Upper lobe of left lung (tissue), 6 donors: ENCODE measurements at regions not wholly inside any gene's neighbourhood (a gene's known extent, or its start where the extent isn't known, plus 50 kb on each side); places are given as distances from the start of the nearest gene placed in this dataset.

Experiments
- ATAC-seq, 2 donors: fragments of 200-7000 bp; cut with Tn5 transposase; one replicate each; pipeline ENCODE4 v1.9.1; 2022; ENCODE audit warnings: mild to moderate bottlenecking in 2 of 2, moderate library complexity in 2 of 2; ENCODE audit not compliant: low FRiP score in 2 of 2
- DNase-seq, 2 donors: peaks; one replicate each; pipeline ENCODE4 v3.0.0-alpha.2; 2019 to 2020
- H3K27ac ChIP-seq, 4 donors: fragments of 200-600 bp; sonication (generic); one replicate each; pipeline ENCODE4 v1.5.1; 2016 to 2019
- H3K27me3 ChIP-seq, 4 donors: fragments of 200-600 bp; sonication (generic); one replicate each; pipeline ENCODE4 v1.5.1; 2017 to 2019
- H3K36me3 ChIP-seq, 4 donors: fragments of 200-600 bp; sonication (generic); one replicate each; pipeline ENCODE4 v1.5.1; 2016 to 2019
- H3K4me1 ChIP-seq, 4 donors: fragments of 200-600 bp; sonication (generic); one replicate each; pipeline ENCODE4 v1.5.1; 2018 to 2019
- H3K4me3 ChIP-seq, 4 donors: fragments of 200-600 bp; sonication (generic); one replicate each; pipeline ENCODE4 v1.5.1; 2017 to 2019; ENCODE audit warnings: mild to moderate bottlenecking in 2 of 4, moderate library complexity in 1 of 4
- H3K9me3 ChIP-seq, 4 donors: fragments of 200-600 bp; sonication (generic); one replicate each; pipeline ENCODE4 v1.5.1; 2018 to 2019
- EP300 ChIP-seq, 4 donors: sonication (generic); formaldehyde crosslinking; IDR thresholded peaks; one replicate each; pipeline ENCODE4 v1.5.1; 2017; ENCODE audit warnings: antibody characterized with exemption in 4 of 4, control low read depth in 2 of 4
- POLR2A ChIP-seq, 4 donors: fragments of 450-650 bp; IDR thresholded peaks; one replicate each; pipeline ENCODE4 v1.5.1; 2016 to 2017; ENCODE audit warnings: antibody characterized with exemption in 4 of 4, mild to moderate bottlenecking in 2 of 4
- POLR2AphosphoS5 ChIP-seq, 2 donors: sonication (generic); formaldehyde crosslinking; IDR thresholded peaks; one replicate each; pipeline ENCODE4 v1.5.1; 2017; ENCODE audit warnings: antibody characterized with exemption in 2 of 2
- WGBS, 2 donors: methylation state at CpG; one replicate each; pipeline ENCODE4 v1.1.5; 2017 to 2018; 5-methylcytosine and 5-hydroxymethylcytosine counted together
- TF ChIP-seq, protein P1 (sequence below), 6 experiments: fragments of 450-650 bp in 4 of 6; fragments of 200-600 bp in 2 of 6; sonication (generic) in 2 of 6; IDR thresholded peaks; one replicate each; pipeline ENCODE4 v1.5.1; 2016 to 2019; ENCODE audit warnings: antibody characterized with exemption in 6 of 6
- donor health status: DM: no; HTN: no; CAD: no; lungs with moderate emphysema.
- donor health status: DM: no; HTN: yes; CAD: no; lungs with severe emphysema.

DNA sequence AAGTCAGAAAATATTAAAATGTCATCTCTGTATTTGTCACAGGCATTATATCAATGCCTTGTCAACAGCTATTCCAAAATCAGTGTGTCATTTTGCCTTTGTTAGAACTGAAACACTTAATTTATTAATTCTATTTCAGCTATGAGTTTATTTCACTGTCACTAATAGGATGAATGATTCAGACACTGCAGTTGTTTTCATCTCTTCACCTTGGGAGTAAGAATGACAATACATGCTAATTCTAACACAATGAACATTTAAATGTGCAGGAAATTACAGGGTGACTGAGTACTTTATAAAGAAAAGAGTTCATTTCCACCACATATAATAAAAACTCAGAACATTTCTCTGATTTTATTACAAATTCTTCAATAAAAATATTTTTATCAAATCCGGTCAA is 109.7 kb downstream of the P2RY1 start:
- ATAC-seq = no peak
- TF ChIP-seq POLR2A (IDR thresholded peaks at IDR 0.05) (no peak), EP300 (IDR thresholded peaks at IDR 0.05) (no peak), POLR2AphosphoS5 (IDR thresholded peaks at IDR 0.05) (no peak)
- TF ChIP-seq, protein P1, sequence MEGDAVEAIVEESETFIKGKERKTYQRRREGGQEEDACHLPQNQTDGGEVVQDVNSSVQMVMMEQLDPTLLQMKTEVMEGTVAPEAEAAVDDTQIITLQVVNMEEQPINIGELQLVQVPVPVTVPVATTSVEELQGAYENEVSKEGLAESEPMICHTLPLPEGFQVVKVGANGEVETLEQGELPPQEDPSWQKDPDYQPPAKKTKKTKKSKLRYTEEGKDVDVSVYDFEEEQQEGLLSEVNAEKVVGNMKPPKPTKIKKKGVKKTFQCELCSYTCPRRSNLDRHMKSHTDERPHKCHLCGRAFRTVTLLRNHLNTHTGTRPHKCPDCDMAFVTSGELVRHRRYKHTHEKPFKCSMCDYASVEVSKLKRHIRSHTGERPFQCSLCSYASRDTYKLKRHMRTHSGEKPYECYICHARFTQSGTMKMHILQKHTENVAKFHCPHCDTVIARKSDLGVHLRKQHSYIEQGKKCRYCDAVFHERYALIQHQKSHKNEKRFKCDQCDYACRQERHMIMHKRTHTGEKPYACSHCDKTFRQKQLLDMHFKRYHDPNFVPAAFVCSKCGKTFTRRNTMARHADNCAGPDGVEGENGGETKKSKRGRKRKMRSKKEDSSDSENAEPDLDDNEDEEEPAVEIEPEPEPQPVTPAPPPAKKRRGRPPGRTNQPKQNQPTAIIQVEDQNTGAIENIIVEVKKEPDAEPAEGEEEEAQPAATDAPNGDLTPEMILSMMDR (IDR thresholded peaks at IDR 0.05) = no peak
- no peaks in the 10 kb centered on the region for H3K9me3 ChIP-seq
- WGBS, 2 donors = 86 to 94% methylated on average over 1 of the region's 1 CpG
- no peaks in the 10 kb centered on the region for H3K27me3 ChIP-seq
- no peak overlapping the region for H3K4me3 ChIP-seq
- no peaks in the 10 kb centered on the region for H3K4me1 ChIP-seq
- no peaks in the 10 kb centered on the region for H3K36me3 ChIP-seq
- DNase-seq = no peak
- H3K27ac ChIP-seq = no peak overlapping the region

GRCh38 chr3:152945556-152945955 is 110.6 kb downstream of the P2RY1 start:
- TF ChIP-seq EP300 (IDR thresholded peaks at IDR 0.05) = no peak
- no peak for TF ChIP-seq POLR2A (IDR thresholded peaks at IDR 0.05)
- TF ChIP-seq POLR2AphosphoS5 (IDR thresholded peaks at IDR 0.05) = no peak
- TF ChIP-seq, protein P1 (IDR thresholded peaks at IDR 0.05) = no peak
- Histone ChIP-seq H3K4me1 (no peaks in the 10 kb centered on the region), H3K9me3 (no peaks in the 10 kb centered on the region), H3K36me3 (no peaks in the 10 kb centered on the region), H3K27me3 (no peaks in the 10 kb centered on the region), H3K27ac (no peak overlapping the region), H3K4me3 (no peak overlapping the region)
- 80 to 84% methylated on average over 2 of the region's 2 CpGs for WGBS, 2 donors
- ATAC-seq (no peak), DNase-seq (no peak)

DNA sequence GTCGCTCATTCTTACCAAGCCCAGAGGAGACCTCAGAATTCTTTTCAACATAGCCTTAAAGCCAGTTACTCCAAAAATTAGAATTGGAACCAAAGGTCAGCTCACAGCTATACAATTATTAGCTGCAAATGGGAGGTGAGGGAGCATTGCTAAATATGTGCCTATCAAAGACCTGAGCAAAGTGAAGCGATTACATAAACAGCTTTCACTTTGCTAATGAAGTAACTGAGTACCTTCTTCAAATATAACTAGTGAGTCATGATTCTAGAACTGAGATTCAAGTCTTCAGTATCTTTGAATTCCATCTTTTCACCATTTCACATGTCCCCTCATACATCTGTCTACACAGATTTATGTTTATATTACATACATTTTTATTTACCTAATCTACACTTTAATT is 122.6 kb downstream of the P2RY1 start:
- Histone ChIP-seq H3K27ac (no peak overlapping the region), H3K9me3 (no peaks in the 10 kb centered on the region), H3K36me3 (no peaks in the 10 kb centered on the region), H3K4me3 (no peak overlapping the region), H3K27me3 (no peaks in the 10 kb centered on the region), H3K4me1 (peaks cover 0 to 5% (median 0%) of the 10 kb centered on the region in 4 donors)
- DNase-seq (no peak), ATAC-seq (no peak)
- 93 to 95% methylated on average over 2 of the region's 2 CpGs for WGBS, 2 donors
- TF ChIP-seq, protein P1 (IDR thresholded peaks at IDR 0.05) = no peak

GRCh38 chr3:152959307-152959706 is 124.4 kb downstream of the P2RY1 start:
- no peaks in the 10 kb centered on the region for H3K36me3 ChIP-seq
- no peak for DNase-seq
- H3K27ac ChIP-seq = no peak overlapping the region
- H3K4me3 ChIP-seq = no peak overlapping the region
- no peak for ATAC-seq
- H3K4me1 ChIP-seq = peaks cover 0 to 5% (median 0%) of the 10 kb centered on the region in 4 donors
- H3K27me3 ChIP-seq = no peaks in the 10 kb centered on the region
- H3K9me3 ChIP-seq = no peaks in the 10 kb centered on the region
- 89 to 90% methylated on average over 3 of the region's 3 CpGs for WGBS, 2 donors
- TF ChIP-seq EP300 (IDR thresholded peaks at IDR 0.05) = no peak
- TF ChIP-seq, protein P1 (IDR thresholded peaks at IDR 0.05) = no peak

DNA sequence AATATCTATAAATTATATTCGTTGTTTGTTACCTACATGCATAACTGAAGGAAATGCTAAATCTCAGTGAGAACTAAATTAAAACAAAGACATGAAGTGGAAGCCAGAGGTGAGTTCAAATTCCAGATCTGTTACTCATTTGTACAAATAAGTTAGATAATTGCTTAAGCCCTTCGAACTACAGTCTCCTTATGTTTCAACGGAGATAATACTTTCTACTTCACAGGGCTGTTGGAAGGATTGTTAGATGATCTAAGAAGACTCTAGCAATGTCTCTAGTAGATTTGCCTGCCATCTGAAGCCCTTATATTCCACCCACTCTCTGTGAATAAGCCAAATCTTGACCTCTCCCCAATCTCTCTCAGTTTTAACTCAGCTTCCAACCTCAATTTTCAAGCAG is 125.8 kb downstream of the P2RY1 start:
- Histone ChIP-seq H3K36me3 (no peaks in the 10 kb centered on the region), H3K4me1 (peaks cover 0 to 5% (median 0%) of the 10 kb centered on the region in 4 donors), H3K27me3 (no peaks in the 10 kb centered on the region), H3K27ac (no peak overlapping the region), H3K9me3 (no peaks in the 10 kb centered on the region), H3K4me3 (no peak overlapping the region)
- DNase-seq (no peak), ATAC-seq (no peak)
- 66 to 71% methylated on average over 3 of the region's 3 CpGs for WGBS, 2 donors
- TF ChIP-seq POLR2A (IDR thresholded peaks at IDR 0.05) (no peak), POLR2AphosphoS5 (IDR thresholded peaks at IDR 0.05) (no peak), EP300 (IDR thresholded peaks at IDR 0.05) (no peak)
- TF ChIP-seq, protein P1 (IDR thresholded peaks at IDR 0.05) = no peak
